Activated T-cell treated with anti-CD3 and anti-CD28 coated beads, Interleukin-2, amount 50 U/mL, for 72 hours (primary cell): ENCODE measurements at regions not wholly inside any gene's neighbourhood (a gene's known extent, or its start where the extent isn't known, plus 50 kb on each side); places are given as distances from the start of the nearest gene placed in this dataset.

Source experiments
- ATAC-seq, 2 donors: fragments of 150-1000 bp; cut with Tn5 transposase; replicated peaks in 1 of 2; 2 replicates each; pipeline ENCODE4 v1.10.0; 2021; ENCODE audit warnings: moderate library complexity in 2 of 2, mild to moderate bottlenecking in 1 of 2
- DNase-seq, 2 donors: peaks; one replicate each; pipeline ENCODE4 v3.0.0; 2021 to 2022; ENCODE audit warnings: mixed read lengths in 1 of 2
- H3K27ac Mint-ChIP-seq: one replicate; pipeline ENCODE4 v1.8.0; 2022; ENCODE audit warnings: mild to moderate bottlenecking, moderate library complexity, mixed read lengths
- H3K27me3 Mint-ChIP-seq: one replicate; pipeline ENCODE4 v1.8.0; 2022; ENCODE audit warnings: low read depth, mixed read lengths
- H3K36me3 Mint-ChIP-seq, 2 donors: one replicate each; pipeline ENCODE4 v1.8.0; 2022; ENCODE audit warnings: mixed read lengths in 2 of 2, mild to moderate bottlenecking in 1 of 2; ENCODE audit not compliant: insufficient read depth in 2 of 2
- H3K4me1 Mint-ChIP-seq: one replicate; pipeline ENCODE4 v1.8.0; 2022; ENCODE audit warnings: low read depth, mixed read lengths
- H3K4me3 Mint-ChIP-seq, 2 donors: one replicate each; pipeline ENCODE4 v1.8.0; 2022; ENCODE audit warnings: mild to moderate bottlenecking in 2 of 2, mixed read lengths in 2 of 2, moderate library complexity in 2 of 2
- H3K9me3 Mint-ChIP-seq, 2 donors: one replicate each; pipeline ENCODE4 v1.8.0; 2022; ENCODE audit warnings: mixed read lengths in 2 of 2

DNA sequence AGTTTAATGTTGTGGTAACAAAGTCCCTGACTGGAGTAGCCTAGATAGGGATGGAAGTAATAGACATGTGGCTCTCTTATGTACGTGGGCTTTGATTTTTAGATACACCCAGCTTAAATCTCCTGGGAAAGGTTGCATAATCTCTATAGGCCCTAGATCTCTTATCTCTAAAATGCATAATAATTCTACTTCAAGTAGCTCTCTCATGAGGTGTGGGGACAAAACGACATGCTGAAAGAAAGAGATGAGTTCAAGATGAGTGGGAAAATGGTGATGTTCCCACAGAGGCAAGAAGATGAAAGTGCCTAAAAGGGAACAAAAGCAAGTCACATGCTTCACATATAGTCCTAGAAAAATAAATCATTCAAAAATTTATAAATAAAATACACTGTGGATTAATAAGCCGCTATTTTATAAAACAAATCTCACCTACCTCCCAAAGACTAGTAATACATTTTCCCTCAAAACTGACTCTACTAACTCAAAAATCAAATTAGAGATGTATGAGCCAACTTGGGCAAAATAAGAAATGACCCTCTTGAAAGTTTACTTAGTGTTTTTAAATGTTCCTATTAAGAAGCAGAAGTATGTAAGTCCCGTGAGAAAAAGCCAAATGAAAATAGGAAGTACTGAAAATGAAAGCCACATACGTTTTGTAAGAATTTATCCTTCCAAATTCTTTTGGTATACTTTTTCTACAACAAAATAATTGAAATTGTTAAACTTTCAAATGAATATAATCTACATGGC is 148.2 kb upstream of the ITGA4 start:
- DNase-seq: no peak
- peaks cover 85% of the 10 kb centered on the region for H3K4me1 Mint-ChIP-seq
- H3K27ac Mint-ChIP-seq: peak overlapping the region; percentile 97
- H3K9me3 Mint-ChIP-seq: no peaks in the 10 kb centered on the region
- no peaks in the 10 kb centered on the region for H3K27me3 Mint-ChIP-seq
- H3K4me3 Mint-ChIP-seq: peak overlapping the region; percentile 66 to 84
- no peak for ATAC-seq
- H3K36me3 Mint-ChIP-seq: no peaks in the 10 kb centered on the region

DNA sequence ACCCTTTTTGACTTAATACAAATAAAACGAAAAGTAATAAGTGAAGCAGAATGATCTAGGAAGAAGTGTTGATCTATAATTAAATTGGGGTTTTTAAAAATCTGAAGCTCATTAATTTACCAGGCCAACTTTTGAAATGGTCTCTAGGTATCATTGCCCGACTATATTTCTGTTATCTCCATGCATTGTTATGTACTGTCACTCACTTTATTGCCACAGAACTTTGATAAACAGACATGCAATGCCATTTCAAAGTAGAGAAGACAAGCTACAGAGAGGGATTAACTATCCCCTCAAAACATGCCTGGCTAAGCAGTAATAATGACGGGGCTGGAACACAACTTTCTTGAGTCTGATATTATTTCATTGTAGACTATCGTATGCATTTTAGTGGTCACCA is 147.6 kb upstream of the ITGA4 start:
- ATAC-seq (no peak), DNase-seq (no peak)
- Mint-ChIP-seq H3K36me3 (no peaks in the 10 kb centered on the region), H3K27me3 (no peaks in the 10 kb centered on the region), H3K9me3 (no peaks in the 10 kb centered on the region), H3K27ac (peak overlapping the region; percentile 97), H3K4me3 (peak overlapping the region; percentile 66 to 84), H3K4me1 (peaks cover 85% of the 10 kb centered on the region)

DNA sequence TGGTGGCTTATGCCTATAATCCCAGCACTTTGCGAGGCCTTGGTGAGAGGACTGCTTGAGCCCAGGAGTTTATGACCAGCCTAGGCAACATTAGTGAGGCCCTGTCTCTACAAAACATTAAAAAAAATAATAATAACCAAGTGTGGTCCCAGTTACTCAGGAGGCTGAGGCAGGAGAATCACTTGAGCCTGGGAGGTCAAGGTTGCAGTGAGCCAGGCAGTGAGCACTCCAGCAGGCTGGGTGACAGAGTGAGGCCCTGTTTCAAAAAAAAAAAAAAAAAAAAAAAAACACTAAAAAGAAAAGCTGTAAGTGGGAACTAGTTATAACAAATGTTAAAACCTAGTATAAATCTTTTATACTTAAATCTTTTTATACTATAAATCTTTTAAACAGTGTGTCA is 146.2 kb upstream of the ITGA4 start:
- Mint-ChIP-seq H3K36me3 (no peaks in the 10 kb centered on the region), H3K9me3 (no peaks in the 10 kb centered on the region), H3K27ac (no peak overlapping the region), H3K4me1 (peaks cover 71% of the 10 kb centered on the region), H3K27me3 (no peaks in the 10 kb centered on the region), H3K4me3 (peak overlapping the region in 1 of 2 donors; percentile 21)
- ATAC-seq (peak in 1 of 2 donors; percentile 28), DNase-seq (no peak)

DNA sequence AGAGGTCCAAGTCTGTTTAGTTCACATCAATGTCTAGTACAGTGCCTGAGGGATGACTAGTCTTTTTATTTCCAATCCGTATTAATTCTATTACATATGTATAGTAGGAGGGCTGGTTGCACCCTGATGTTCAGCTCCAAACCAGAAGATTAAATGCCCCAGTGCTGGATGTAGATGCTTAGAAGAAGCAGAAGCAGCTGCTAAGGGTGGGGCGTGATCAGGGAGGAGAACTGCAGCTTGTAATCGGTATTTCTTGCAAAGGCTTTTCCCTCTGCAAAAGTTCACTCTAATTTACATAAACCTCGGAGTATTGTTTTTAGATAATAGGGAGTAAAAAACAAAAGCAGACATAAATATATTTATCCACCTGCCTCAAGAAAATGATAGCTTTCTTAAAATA is 145.3 kb upstream of the ITGA4 start:
- Mint-ChIP-seq H3K4me3 (peak overlapping the region; percentile 75 to 95), H3K9me3 (no peaks in the 10 kb centered on the region), H3K27ac (peak overlapping the region; percentile 99), H3K4me1 (peaks cover 68% of the 10 kb centered on the region), H3K27me3 (no peaks in the 10 kb centered on the region), H3K36me3 (no peaks in the 10 kb centered on the region)
- DNase-seq: no peak
- peak in 1 of 2 donors; percentile 31 for ATAC-seq

DNA sequence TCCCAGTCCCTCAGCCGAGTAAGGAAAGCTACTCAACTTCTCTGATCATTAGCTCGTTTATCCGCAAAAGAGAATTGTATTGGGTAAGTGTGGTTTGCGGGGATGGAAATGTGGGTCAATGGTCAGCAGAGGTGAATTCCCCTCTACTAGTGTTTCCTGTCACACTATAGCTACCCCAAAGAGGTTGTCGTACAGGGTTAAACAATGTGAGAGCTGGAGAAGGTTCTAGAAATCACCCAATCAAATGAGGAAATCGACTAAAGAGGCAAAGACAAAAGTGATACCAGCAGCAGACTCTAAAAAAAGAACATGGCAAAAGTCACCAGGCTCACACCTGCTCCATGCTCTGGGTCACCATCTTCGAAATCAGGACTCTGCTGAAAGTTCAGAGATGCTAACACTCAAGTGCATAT is 144.7 kb upstream of the ITGA4 start:
- H3K27me3 Mint-ChIP-seq: no peaks in the 10 kb centered on the region
- H3K27ac Mint-ChIP-seq: peak overlapping the region; percentile 99
- H3K9me3 Mint-ChIP-seq: no peaks in the 10 kb centered on the region
- DNase-seq: peak; percentile 43 to 44
- H3K4me3 Mint-ChIP-seq: peak overlapping the region; percentile 75 to 95
- H3K36me3 Mint-ChIP-seq: no peaks in the 10 kb centered on the region
- peak; percentile 83 to 84 for ATAC-seq
- H3K4me1 Mint-ChIP-seq: peaks cover 68% of the 10 kb centered on the region

DNA sequence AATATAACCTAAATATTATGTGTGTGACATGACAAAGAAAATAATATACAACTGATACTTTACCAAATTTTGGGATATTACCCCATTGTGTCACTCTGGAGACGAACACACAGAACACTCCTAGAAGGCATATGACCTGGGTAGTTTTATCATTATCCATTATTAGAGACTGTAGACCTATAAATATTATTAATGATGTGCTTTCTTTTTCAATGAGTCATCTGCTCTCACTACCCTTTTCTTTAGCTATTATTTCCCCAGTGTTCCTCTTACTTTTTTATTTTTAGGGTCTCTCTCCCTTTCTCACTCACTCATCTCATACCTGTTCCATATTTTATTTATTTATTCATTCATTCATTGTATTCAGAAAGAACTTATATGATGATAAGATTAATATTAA is 143.3 kb upstream of the ITGA4 start:
- peak overlapping the region; percentile 99 for H3K27ac Mint-ChIP-seq
- ATAC-seq: no peak
- peaks cover 64% of the 10 kb centered on the region for H3K4me1 Mint-ChIP-seq
- H3K9me3 Mint-ChIP-seq: no peaks in the 10 kb centered on the region
- peak overlapping the region; percentile 75 to 95 for H3K4me3 Mint-ChIP-seq
- no peak for DNase-seq
- no peaks in the 10 kb centered on the region for H3K27me3 Mint-ChIP-seq
- no peaks in the 10 kb centered on the region for H3K36me3 Mint-ChIP-seq

DNA sequence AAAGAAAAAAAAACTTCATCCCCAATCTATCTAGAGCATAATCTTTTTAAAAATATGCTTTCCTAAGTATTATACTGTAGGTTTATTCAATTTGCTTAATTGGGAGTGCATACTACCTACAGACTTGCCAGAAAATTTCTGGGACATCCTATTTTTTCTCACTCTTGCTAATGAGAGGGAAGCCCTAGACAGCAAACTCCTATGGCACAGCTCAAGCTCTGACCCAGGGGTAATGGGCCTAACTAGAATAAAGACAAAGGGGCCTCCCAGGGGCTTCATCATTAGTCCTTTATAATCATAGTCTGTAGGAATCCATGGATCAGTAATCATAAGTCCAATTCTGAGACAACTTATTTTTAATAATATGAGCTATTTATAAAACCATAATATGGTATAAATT is 142.6 kb upstream of the ITGA4 start:
- no peaks in the 10 kb centered on the region for H3K36me3 Mint-ChIP-seq
- H3K27me3 Mint-ChIP-seq: no peaks in the 10 kb centered on the region
- peak overlapping the region; percentile 99 for H3K27ac Mint-ChIP-seq
- ATAC-seq (no peak), DNase-seq (no peak)
- peaks cover 62% of the 10 kb centered on the region for H3K4me1 Mint-ChIP-seq
- H3K9me3 Mint-ChIP-seq: no peaks in the 10 kb centered on the region
- H3K4me3 Mint-ChIP-seq: peak overlapping the region; percentile 28 to 95

DNA sequence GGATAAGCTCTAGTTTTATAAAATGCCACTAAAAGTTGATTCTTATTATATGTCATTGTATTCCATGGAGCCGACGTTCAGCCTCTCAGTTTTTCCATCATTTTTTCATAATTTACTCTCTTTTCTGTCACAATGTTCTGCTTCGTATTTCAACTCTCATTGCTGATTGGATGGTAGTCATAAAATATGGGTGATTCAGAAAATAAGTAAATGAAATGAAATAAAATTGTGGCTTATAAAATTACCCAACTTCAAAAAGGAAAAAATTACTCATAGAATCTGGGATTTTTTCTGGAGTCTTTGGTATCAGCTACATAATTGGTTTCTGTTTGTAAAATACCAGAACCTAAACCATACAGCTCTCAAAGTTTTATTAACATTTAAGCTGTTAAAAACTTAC is 139.7 kb upstream of the ITGA4 start:
- Mint-ChIP-seq H3K4me1 (peaks cover 60% of the 10 kb centered on the region), H3K27ac (no peak overlapping the region), H3K9me3 (no peaks in the 10 kb centered on the region), H3K36me3 (no peaks in the 10 kb centered on the region), H3K27me3 (no peaks in the 10 kb centered on the region), H3K4me3 (peak overlapping the region in 1 of 2 donors; percentile 2)
- DNase-seq (no peak), ATAC-seq (no peak)

DNA sequence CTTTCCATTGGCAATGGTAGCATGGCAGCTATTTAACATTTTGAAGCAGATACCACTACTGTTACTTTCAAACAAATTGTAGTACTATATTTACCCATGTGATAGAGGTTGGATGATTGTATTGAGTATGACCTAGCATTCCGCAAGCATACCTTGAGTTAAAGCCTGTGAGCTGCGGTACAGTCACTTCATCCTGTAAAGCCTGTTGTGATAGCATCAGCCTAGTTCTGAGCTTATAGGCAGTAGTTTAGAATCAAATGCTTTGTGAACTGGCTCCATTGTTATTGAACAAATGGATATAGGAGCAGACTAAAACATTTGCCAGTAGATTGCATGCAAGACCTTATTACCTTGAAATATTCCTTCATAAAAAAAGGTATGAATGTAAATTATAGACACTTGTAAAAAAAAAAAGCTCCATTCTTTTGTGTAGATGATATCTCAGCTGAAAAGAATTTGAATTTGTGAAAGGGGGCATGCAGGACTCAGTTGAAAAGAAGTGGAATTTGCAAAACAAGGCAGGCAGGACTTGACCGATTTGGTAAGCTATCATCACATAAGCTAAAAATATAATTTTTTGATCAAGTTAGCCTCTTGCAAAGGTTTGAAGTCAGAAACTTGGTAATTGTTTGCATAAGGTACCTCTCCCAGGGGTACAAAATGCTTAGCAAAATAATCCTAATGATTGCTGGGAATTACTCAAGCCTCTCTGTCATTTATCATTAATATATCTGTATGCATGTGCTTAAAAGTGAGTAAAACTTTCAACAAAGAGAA is 138.5 kb upstream of the ITGA4 start:
- ATAC-seq (no peak), DNase-seq (no peak)
- Mint-ChIP-seq H3K4me3 (no peak overlapping the region), H3K9me3 (peaks cover 0 to 2% of the 10 kb centered on the region in 2 donors), H3K27ac (no peak overlapping the region), H3K27me3 (no peaks in the 10 kb centered on the region), H3K4me1 (peaks cover 48% of the 10 kb centered on the region), H3K36me3 (no peaks in the 10 kb centered on the region)

DNA sequence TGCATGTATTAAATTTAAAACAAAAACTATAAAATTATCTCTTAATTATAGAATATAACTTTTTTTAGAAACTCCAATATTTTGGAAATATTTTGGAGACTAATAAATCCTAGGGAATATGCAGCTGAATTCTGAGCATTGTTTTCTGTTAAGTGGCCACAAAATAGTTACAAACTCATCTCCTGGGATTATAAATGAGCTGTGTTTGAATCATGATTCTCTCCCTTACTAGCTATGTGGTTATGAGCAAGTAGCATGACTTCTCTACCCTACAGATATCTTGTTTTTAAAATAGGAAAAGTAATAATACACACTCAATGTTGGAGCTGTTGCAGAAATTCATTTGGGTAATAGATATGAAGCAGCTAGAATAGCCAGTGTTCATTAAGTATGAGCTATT is 137.9 kb upstream of the ITGA4 start:
- DNase-seq (no peak), ATAC-seq (no peak)
- Mint-ChIP-seq H3K4me3 (no peak overlapping the region), H3K9me3 (peaks cover 0 to 5% of the 10 kb centered on the region in 2 donors), H3K27ac (no peak overlapping the region), H3K27me3 (no peaks in the 10 kb centered on the region), H3K4me1 (peaks cover 42% of the 10 kb centered on the region), H3K36me3 (no peaks in the 10 kb centered on the region)

DNA sequence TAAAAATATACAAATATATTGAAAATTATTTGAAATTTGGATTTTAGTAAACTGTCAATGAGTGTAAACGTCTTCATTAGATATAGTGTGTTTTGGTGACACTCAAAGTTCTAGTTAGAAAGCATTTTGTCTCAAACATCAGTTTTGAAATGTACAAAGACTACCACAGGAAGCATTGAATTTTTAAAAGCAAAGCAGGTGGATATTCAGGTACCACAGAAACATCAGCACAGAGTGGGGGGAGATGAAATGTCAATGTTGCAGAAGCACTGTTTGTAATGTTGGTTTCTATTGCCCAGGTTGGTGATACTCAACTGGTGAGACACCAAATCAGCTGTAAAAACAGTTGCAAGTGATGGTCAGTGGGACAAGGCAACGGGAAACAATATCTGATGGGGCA is 136.5 kb upstream of the ITGA4 start:
- DNase-seq: no peak
- no peaks in the 10 kb centered on the region for H3K36me3 Mint-ChIP-seq

DNA sequence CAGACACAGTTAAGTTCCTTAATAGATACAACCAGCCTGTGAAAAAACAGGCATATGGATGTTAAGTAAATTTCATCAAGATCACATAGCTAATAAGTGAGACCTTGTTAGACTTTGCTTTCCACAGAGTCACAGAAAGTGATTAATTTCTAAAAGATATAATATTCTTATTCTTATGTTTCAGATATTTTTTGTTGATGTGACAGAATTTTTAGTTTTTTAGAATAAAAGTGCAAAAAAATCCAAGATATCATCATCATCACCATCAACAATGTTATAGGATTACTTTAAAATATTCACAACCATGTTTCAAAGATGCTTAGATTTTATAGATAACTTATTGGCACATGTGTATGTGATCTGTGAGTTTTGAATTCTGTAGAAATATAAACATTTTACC is 132.3 kb upstream of the ITGA4 start:
- Mint-ChIP-seq H3K27ac (no peak overlapping the region), H3K4me1 (peaks cover 9% of the 10 kb centered on the region), H3K36me3 (peaks cover 2 to 9% of the 10 kb centered on the region in 2 donors), H3K9me3 (peaks cover 0 to 7% of the 10 kb centered on the region in 2 donors), H3K27me3 (no peaks in the 10 kb centered on the region), H3K4me3 (no peak overlapping the region)
- DNase-seq: no peak
- no peak for ATAC-seq

More for the DNA sequence above, 136.5 kb upstream of the ITGA4 start:
- ATAC-seq: no peak
- peaks cover 39% of the 10 kb centered on the region for H3K4me1 Mint-ChIP-seq
- H3K4me3 Mint-ChIP-seq: no peak overlapping the region
- H3K27ac Mint-ChIP-seq: no peak overlapping the region
- H3K9me3 Mint-ChIP-seq: peaks cover 0 to 5% of the 10 kb centered on the region in 2 donors
- H3K27me3 Mint-ChIP-seq: no peaks in the 10 kb centered on the region

DNA sequence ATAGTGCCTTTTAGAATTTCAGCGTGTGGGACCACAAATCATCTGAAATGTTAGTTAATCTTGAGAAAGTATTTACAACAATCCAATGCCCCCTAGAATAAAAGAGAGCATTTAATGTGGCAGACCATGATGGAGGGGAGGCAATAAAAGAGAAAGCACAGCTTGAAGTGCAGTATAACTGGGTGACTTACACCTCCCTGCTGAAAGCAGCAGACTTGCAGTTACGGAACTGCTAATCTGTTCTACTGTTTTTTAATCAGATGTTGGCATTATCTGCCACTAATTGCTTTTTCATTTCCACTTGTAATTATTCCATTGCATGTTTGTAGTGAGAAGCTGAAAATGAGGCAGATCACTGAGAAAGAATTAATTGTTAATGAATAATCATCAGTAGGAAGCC is 130.5 kb upstream of the ITGA4 start:
- Mint-ChIP-seq H3K36me3 (peaks cover 2 to 9% of the 10 kb centered on the region in 2 donors), H3K4me3 (no peak overlapping the region), H3K27ac (no peak overlapping the region), H3K4me1 (no peaks in the 10 kb centered on the region), H3K9me3 (peaks cover 0 to 7% of the 10 kb centered on the region in 2 donors), H3K27me3 (no peaks in the 10 kb centered on the region)
- ATAC-seq: no peak
- no peak for DNase-seq
